GM12892 (cell line): ENCODE measurements at regions not wholly inside any gene's neighbourhood (a gene's known extent, or its start where the extent isn't known, plus 50 kb on each side); places are given as distances from the start of the nearest gene placed in this dataset.

Source experiments
- POLR2A ChIP-seq: IDR thresholded peaks from 2 replicates; pipeline ENCODE4 v1.6.1; 2011; ENCODE audit warnings: low read depth, low read length, control low read depth
- POLR2AphosphoS5 ChIP-seq: IDR thresholded peaks from 2 replicates; pipeline ENCODE4 v1.6.1; 2011; ENCODE audit warnings: low read depth, low read length, control low read depth

- TF ChIP-seq POLR2AphosphoS5 (no peak), POLR2A (no peak)
These were observed 245.2 kb upstream of the CCL2 start for GRCh38 chr17:34009912-34010311.
